Upper lobe of left lung (tissue), 4 donors: ENCODE measurements at regions not wholly inside any gene's neighbourhood (a gene's known extent, or its start where the extent isn't known, plus 50 kb on each side); places are given as distances from the start of the nearest gene placed in this dataset.

Source experiments
- EP300 ChIP-seq, 4 donors: sonication (generic); formaldehyde crosslinking; IDR thresholded peaks; one replicate each; pipeline ENCODE4 v1.5.1; 2017; ENCODE audit warnings: antibody characterized with exemption in 4 of 4, control low read depth in 2 of 4
- POLR2A ChIP-seq, 4 donors: fragments of 450-650 bp; IDR thresholded peaks; one replicate each; pipeline ENCODE4 v1.5.1; 2016 to 2017; ENCODE audit warnings: antibody characterized with exemption in 4 of 4, mild to moderate bottlenecking in 2 of 4
- POLR2AphosphoS5 ChIP-seq, 2 donors: sonication (generic); formaldehyde crosslinking; IDR thresholded peaks; one replicate each; pipeline ENCODE4 v1.5.1; 2017; ENCODE audit warnings: antibody characterized with exemption in 2 of 2
- TF ChIP-seq, protein P1 (sequence below), 6 experiments: fragments of 450-650 bp in 4 of 6; fragments of 200-600 bp in 2 of 6; sonication (generic) in 2 of 6; IDR thresholded peaks; one replicate each; pipeline ENCODE4 v1.5.1; 2016 to 2019; ENCODE audit warnings: antibody characterized with exemption in 6 of 6

DNA sequence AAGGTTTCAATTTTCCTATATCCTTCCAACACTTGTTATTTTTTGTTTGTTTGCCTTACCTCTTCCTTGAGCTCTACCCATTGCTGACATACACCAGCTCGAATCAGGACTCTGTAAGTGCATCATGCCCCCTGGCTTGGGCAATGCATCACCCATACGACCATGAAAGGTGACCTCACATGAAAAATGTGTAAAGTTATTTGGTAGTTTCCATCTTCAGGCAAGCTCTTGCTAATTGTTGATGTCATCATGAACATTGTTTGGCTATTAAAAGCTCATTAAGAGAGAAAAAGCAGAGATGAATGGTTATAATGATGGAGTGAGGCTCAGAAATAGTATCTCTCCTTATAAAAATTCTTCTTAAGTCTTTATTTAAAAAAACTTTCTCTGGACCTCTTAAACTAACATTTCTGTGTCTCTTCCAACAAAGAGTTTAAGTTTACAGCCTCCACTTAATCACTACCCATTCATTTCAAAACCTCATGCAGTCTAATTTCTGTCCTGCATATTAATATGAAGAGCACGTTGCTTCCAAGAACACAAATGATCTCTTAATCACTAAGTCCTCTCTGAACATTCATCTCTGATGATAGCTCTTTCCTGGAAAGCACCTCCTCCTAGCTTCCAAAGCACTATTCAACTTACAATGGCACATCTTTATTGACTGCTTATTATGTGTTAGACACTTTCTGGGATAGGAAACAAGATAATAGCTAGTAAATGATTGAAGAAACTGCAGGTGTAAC, 236.3 kb downstream of the NFKBIZ start:
- TF ChIP-seq, protein P1, sequence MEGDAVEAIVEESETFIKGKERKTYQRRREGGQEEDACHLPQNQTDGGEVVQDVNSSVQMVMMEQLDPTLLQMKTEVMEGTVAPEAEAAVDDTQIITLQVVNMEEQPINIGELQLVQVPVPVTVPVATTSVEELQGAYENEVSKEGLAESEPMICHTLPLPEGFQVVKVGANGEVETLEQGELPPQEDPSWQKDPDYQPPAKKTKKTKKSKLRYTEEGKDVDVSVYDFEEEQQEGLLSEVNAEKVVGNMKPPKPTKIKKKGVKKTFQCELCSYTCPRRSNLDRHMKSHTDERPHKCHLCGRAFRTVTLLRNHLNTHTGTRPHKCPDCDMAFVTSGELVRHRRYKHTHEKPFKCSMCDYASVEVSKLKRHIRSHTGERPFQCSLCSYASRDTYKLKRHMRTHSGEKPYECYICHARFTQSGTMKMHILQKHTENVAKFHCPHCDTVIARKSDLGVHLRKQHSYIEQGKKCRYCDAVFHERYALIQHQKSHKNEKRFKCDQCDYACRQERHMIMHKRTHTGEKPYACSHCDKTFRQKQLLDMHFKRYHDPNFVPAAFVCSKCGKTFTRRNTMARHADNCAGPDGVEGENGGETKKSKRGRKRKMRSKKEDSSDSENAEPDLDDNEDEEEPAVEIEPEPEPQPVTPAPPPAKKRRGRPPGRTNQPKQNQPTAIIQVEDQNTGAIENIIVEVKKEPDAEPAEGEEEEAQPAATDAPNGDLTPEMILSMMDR (IDR thresholded peaks at IDR 0.05): no peak
- TF ChIP-seq EP300 (IDR thresholded peaks at IDR 0.05) (no peak), POLR2AphosphoS5 (IDR thresholded peaks at IDR 0.05) (no peak), POLR2A (IDR thresholded peaks at IDR 0.05) (no peak)
